Stomach (tissue), 4 donors: ENCODE measurements at regions not wholly inside any gene's neighbourhood (a gene's known extent, or its start where the extent isn't known, plus 50 kb on each side); places are given as distances from the start of the nearest gene placed in this dataset.

Experiments used
- CTCF ChIP-seq, 7 experiments: fragments of 450-650 bp in 4 of 7; fragments of 200-600 bp in 3 of 7; sonication (generic) in 3 of 7; IDR thresholded peaks; one replicate each; pipeline ENCODE4 v1.5.1; 2016 to 2019; ENCODE audit warnings: antibody characterized with exemption in 7 of 7, control low read depth in 2 of 7, mild to moderate bottlenecking in 1 of 7
- POLR2A ChIP-seq, 4 donors: fragments of 450-650 bp; IDR thresholded peaks; one replicate each; pipeline ENCODE4 v1.6.1; 2016; ENCODE audit warnings: antibody characterized with exemption in 4 of 4, control low read depth in 2 of 4, mild to moderate bottlenecking in 1 of 4, moderate library complexity in 1 of 4

DNA sequence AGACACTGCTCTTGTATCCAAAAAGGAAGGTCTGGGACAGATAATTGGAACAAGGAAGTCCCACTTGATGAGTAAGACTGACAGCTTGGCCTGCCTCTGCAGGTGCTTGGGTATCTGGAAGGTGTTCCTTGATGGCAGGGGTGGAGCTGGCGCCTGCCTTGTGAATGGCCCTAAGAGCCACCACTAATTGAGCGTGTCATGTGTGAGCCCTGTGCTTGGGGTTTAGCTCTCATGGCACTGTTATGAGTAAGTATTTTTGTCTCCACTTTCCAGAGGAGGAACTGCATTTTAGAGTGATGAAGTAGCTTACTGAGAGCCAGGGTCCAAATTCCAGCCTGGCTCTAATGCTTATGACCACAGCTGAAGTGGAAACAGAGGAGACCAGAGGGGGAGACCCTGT is 71.2 kb upstream of the NECTIN1 start:
- TF ChIP-seq CTCF (IDR thresholded peaks at IDR 0.05) = no peak
- no peak for TF ChIP-seq POLR2A (IDR thresholded peaks at IDR 0.05)
